Vagina (tissue), 2 donors: ENCODE measurements at regions not wholly inside any gene's neighbourhood (a gene's known extent, or its start where the extent isn't known, plus 50 kb on each side); places are given as distances from the start of the nearest gene placed in this dataset.

Experiments used
- DNase-seq, 2 donors: peaks; one replicate each; pipeline ENCODE4 v3.0.0-alpha.2; 2017; ENCODE audit errors: extremely low spot score in 2 of 2
- H3K27ac ChIP-seq: fragments of 200-600 bp; sonication (generic); one replicate; pipeline ENCODE4 v1.5.1; 2019
- H3K27me3 ChIP-seq: fragments of 200-600 bp; sonication (generic); one replicate; pipeline ENCODE4 v1.5.1; 2019
- H3K36me3 ChIP-seq, 2 donors: fragments of 200-600 bp; sonication (generic); one replicate each; pipeline ENCODE4 v1.5.1; 2017 to 2019
- H3K4me1 ChIP-seq: fragments of 200-600 bp; sonication (generic); one replicate; pipeline ENCODE4 v1.5.1; 2019
- H3K4me3 ChIP-seq, 2 donors: fragments of 200-600 bp; sonication (generic); 1 replicate in 1 of 2; 2 replicates in 1 of 2; pipeline ENCODE4 v1.5.1; 2016 to 2019
- H3K9me3 ChIP-seq: fragments of 200-600 bp; sonication (generic); one replicate; pipeline ENCODE4 v1.5.1; 2019
- POLR2A ChIP-seq, 2 donors: fragments of 450-650 bp; IDR thresholded peaks; one replicate each; pipeline ENCODE4 v1.6.1; 2017; ENCODE audit warnings: antibody characterized with exemption in 2 of 2, mild to moderate bottlenecking in 2 of 2, moderate library complexity in 2 of 2
- POLR2AphosphoS5 ChIP-seq, 2 donors: sonication (generic); formaldehyde crosslinking; IDR thresholded peaks; one replicate each; pipeline ENCODE4 v1.9.0; 2017; ENCODE audit warnings: antibody characterized with exemption in 2 of 2, mild to moderate bottlenecking in 2 of 2, low read depth in 1 of 2; ENCODE audit not compliant: insufficient read depth in 1 of 2
- intact Hi-C: fragments of 100-400 bp; cut with DNase I; formaldehyde crosslinking; loops from one replicate; pipeline ENCODE4 v1.15.1; 2023
- TF ChIP-seq, protein P1 (sequence below), 3 experiments: fragments of 450-650 bp in 2 of 3; fragments of 200-600 bp in 1 of 3; sonication (generic) in 1 of 3; IDR thresholded peaks; one replicate each; pipeline ENCODE4 v1.5.1; 2017 to 2019; ENCODE audit warnings: antibody characterized with exemption in 3 of 3, mild to moderate bottlenecking in 2 of 3, moderate library complexity in 2 of 3

GRCh38 chr1:220338759-220339158 is 66.5 kb upstream of the RAB3GAP2 start:
- Histone ChIP-seq H3K4me1 (no peaks in the 10 kb centered on the region), H3K4me3 (no peak overlapping the region), H3K27ac (no peak overlapping the region), H3K36me3 (no peaks in the 10 kb centered on the region), H3K9me3 (no peaks in the 10 kb centered on the region), H3K27me3 (no peaks in the 10 kb centered on the region)
- no peak for DNase-seq
- intact Hi-C loops: no loop called here
- TF ChIP-seq POLR2A (IDR thresholded peaks at IDR 0.05): no peak
- TF ChIP-seq, protein P1, sequence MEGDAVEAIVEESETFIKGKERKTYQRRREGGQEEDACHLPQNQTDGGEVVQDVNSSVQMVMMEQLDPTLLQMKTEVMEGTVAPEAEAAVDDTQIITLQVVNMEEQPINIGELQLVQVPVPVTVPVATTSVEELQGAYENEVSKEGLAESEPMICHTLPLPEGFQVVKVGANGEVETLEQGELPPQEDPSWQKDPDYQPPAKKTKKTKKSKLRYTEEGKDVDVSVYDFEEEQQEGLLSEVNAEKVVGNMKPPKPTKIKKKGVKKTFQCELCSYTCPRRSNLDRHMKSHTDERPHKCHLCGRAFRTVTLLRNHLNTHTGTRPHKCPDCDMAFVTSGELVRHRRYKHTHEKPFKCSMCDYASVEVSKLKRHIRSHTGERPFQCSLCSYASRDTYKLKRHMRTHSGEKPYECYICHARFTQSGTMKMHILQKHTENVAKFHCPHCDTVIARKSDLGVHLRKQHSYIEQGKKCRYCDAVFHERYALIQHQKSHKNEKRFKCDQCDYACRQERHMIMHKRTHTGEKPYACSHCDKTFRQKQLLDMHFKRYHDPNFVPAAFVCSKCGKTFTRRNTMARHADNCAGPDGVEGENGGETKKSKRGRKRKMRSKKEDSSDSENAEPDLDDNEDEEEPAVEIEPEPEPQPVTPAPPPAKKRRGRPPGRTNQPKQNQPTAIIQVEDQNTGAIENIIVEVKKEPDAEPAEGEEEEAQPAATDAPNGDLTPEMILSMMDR (IDR thresholded peaks at IDR 0.05): no peak
- TF ChIP-seq POLR2AphosphoS5 (IDR thresholded peaks at IDR 0.05; ENCODE audit: insufficient read depth in 1 of 2, low read depth in 1 of 2): no peak

- intact Hi-C loops: no loop called here
- TF ChIP-seq POLR2AphosphoS5 (IDR thresholded peaks at IDR 0.05; ENCODE audit: insufficient read depth in 1 of 2, low read depth in 1 of 2) (peak in 1 of 2 donors; percentile 17), POLR2A (IDR thresholded peaks at IDR 0.05) (no peak)
- Histone ChIP-seq H3K36me3 (no peaks in the 10 kb centered on the region), H3K27ac (no peak overlapping the region), H3K9me3 (no peaks in the 10 kb centered on the region), H3K27me3 (no peaks in the 10 kb centered on the region), H3K4me3 (no peak overlapping the region), H3K4me1 (no peaks in the 10 kb centered on the region)
- DNase-seq: no peak
Observed at GRCh38 chr1:220336391-220337031, 64.3 kb upstream of the RAB3GAP2 start.

DNA sequence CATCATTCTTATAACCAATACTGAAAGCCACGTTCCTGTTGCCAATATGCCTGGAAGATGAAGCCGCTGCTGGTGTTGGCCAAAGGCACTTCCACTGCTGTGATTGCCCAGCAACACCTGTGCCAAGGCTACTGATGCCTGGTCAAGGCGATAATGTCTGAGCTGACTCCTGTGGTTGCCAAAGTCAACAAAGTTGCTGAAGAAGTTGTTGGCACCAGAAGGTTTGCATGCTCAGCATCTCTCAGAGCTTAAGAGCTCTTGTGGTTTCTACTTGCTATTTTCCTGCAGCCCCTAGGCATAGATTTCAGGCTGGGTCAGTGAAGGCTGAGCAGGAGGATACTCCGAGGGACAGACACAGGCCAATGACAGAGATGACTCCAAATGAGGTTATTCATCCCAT is 63.4 kb upstream of the RAB3GAP2 start:
- H3K27ac ChIP-seq: no peak overlapping the region

DNA sequence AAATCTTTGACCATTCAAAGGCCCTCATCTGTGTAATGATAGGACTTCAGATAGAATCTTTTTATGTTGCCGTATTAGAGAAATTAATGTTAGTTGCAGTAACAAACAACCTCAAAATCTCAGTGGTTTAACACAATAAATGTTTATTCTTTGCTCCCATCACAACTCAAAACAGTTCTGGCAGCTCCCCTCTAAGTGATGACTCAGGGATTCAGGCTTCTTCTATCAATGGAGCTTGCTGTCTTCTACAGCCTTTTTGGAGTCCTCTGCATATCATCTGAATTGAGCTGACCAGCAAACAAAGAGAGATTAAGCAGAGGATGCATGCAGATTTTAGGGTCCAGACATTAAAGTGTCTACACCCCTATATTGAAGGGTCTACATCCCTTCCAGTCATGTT is 59.1 kb upstream of the RAB3GAP2 start:
- intact Hi-C loops: no loop called here
- H3K27me3 ChIP-seq: no peaks in the 10 kb centered on the region
- DNase-seq: no peak
- H3K4me3 ChIP-seq: no peak overlapping the region
- no peak overlapping the region for H3K27ac ChIP-seq
- no peaks in the 10 kb centered on the region for H3K4me1 ChIP-seq
- TF ChIP-seq POLR2AphosphoS5 (IDR thresholded peaks at IDR 0.05; ENCODE audit: insufficient read depth in 1 of 2, low read depth in 1 of 2) (no peak), POLR2A (IDR thresholded peaks at IDR 0.05) (no peak)
- TF ChIP-seq, protein P1 (IDR thresholded peaks at IDR 0.05): no peak
- H3K9me3 ChIP-seq: no peaks in the 10 kb centered on the region
- no peaks in the 10 kb centered on the region for H3K36me3 ChIP-seq

More for the DNA sequence above, 63.4 kb upstream of the RAB3GAP2 start:
- TF ChIP-seq, protein P1 (IDR thresholded peaks at IDR 0.05): no peak
- TF ChIP-seq POLR2AphosphoS5 (IDR thresholded peaks at IDR 0.05; ENCODE audit: insufficient read depth in 1 of 2, low read depth in 1 of 2): no peak
- TF ChIP-seq POLR2A (IDR thresholded peaks at IDR 0.05): no peak
- H3K27me3 ChIP-seq: no peaks in the 10 kb centered on the region
- H3K36me3 ChIP-seq: no peaks in the 10 kb centered on the region
- no peak for DNase-seq
- H3K9me3 ChIP-seq: no peaks in the 10 kb centered on the region
- H3K4me3 ChIP-seq: no peak overlapping the region
- intact Hi-C loops: no loop called here
- no peaks in the 10 kb centered on the region for H3K4me1 ChIP-seq

DNA sequence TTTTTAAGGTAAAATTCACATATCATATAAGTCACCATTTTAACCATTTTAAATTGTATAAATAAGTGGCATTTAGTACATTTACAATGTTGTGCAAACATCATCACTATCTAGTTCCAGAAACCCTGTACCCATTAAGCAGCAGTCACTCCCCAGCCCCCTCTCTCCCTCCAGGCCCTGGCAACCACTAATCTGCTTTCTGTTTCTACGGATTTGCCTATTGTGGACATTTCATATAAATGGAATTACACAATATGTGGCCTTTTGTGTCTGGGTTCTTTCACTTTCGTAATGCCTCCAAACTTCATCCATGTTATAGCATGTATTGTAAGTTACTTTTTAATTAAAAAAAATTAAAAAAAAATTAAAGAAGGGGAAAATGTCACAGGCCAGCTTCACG is 58.0 kb upstream of the RAB3GAP2 start:
- no peaks in the 10 kb centered on the region for H3K27me3 ChIP-seq
- TF ChIP-seq POLR2A (IDR thresholded peaks at IDR 0.05) (no peak), POLR2AphosphoS5 (IDR thresholded peaks at IDR 0.05; ENCODE audit: insufficient read depth in 1 of 2, low read depth in 1 of 2) (no peak)
- TF ChIP-seq, protein P1 (IDR thresholded peaks at IDR 0.05): no peak
- H3K27ac ChIP-seq: no peak overlapping the region
- H3K4me1 ChIP-seq: no peaks in the 10 kb centered on the region
- no peak overlapping the region for H3K4me3 ChIP-seq
- intact Hi-C loops: no loop called here
- no peak for DNase-seq
- H3K36me3 ChIP-seq: no peaks in the 10 kb centered on the region
- no peaks in the 10 kb centered on the region for H3K9me3 ChIP-seq
